HS-27A (cell line): ENCODE measurements at regions not wholly inside any gene's neighbourhood (a gene's known extent, or its start where the extent isn't known, plus 50 kb on each side); places are given as distances from the start of the nearest gene placed in this dataset.

Experiments
- DNase-seq: peaks from one replicate; pipeline ENCODE4 v3.0.0-alpha.2; 2012; ENCODE audit warnings: low read depth, missing footprints

- DNase-seq, result no peak
Observed at GRCh38 chr3:135310317-135310716, 515.3 kb downstream of the EPHB1 start.

- no peak for DNase-seq
Observed at GRCh38 chr3:135311699-135312098, 516.6 kb downstream of the EPHB1 start.

- no peak for DNase-seq
Observed at GRCh38 chr3:135314237-135314636, 519.2 kb downstream of the EPHB1 start.

GRCh38 chr3:135324301-135324700 is 529.2 kb downstream of the EPHB1 start:
- DNase-seq, result no peak

GRCh38 chr3:135325096-135325495 is 530.0 kb downstream of the EPHB1 start:
- no peak for DNase-seq

GRCh38 chr3:135325726-135326235 is 530.7 kb downstream of the EPHB1 start:
- no peak for DNase-seq

- no peak for DNase-seq
Observed at GRCh38 chr3:135326851-135327250, 531.8 kb downstream of the EPHB1 start.

- no peak for DNase-seq
Observed at GRCh38 chr3:135328036-135328435, 533.0 kb downstream of the EPHB1 start.

- no peak for DNase-seq
Observed at GRCh38 chr3:135329479-135329878, 534.4 kb downstream of the EPHB1 start.

GRCh38 chr3:135337192-135337591 is 542.1 kb downstream of the EPHB1 start:
- DNase-seq, result no peak

- no peak for DNase-seq
Observed at GRCh38 chr3:135348690-135349089, 553.6 kb downstream of the EPHB1 start.

GRCh38 chr3:135349254-135349948 is 554.3 kb downstream of the EPHB1 start:
- no peak for DNase-seq

GRCh38 chr3:135352213-135352612 is 557.2 kb downstream of the EPHB1 start:
- no peak for DNase-seq

- DNase-seq, result no peak
Observed at GRCh38 chr3:135362889-135363288, 567.8 kb downstream of the EPHB1 start.

- DNase-seq, result no peak
Observed at GRCh38 chr3:135364676-135365075, 569.6 kb downstream of the EPHB1 start.

- DNase-seq, result no peak
Observed at GRCh38 chr3:135366816-135367215, 571.8 kb downstream of the EPHB1 start.

GRCh38 chr3:135368316-135368715 is 573.3 kb downstream of the EPHB1 start:
- no peak for DNase-seq

- no peak for DNase-seq
Observed at GRCh38 chr3:135368781-135369180, 573.7 kb downstream of the EPHB1 start.

GRCh38 chr3:135374571-135374970 is 579.5 kb downstream of the EPHB1 start:
- DNase-seq, result no peak

- no peak for DNase-seq
Observed at GRCh38 chr3:135382188-135382587, 583.3 kb upstream of the PPP2R3A start.

GRCh38 chr3:135382621-135383020 is 582.9 kb upstream of the PPP2R3A start:
- DNase-seq, result no peak

- DNase-seq, result no peak
Observed at GRCh38 chr3:135383301-135383700, 582.2 kb upstream of the PPP2R3A start.

GRCh38 chr3:135392151-135392550 is 573.4 kb upstream of the PPP2R3A start:
- no peak for DNase-seq

GRCh38 chr3:135393159-135393558 is 572.4 kb upstream of the PPP2R3A start:
- DNase-seq, result no peak
